HG02885 (cell line): ENCODE measurements at regions not wholly inside any gene's neighbourhood (a gene's known extent, or its start where the extent isn't known, plus 50 kb on each side); places are given as distances from the start of the nearest gene placed in this dataset.

Experiments
- ATAC-seq: cut with Tn5 transposase; IDR thresholded peaks from one replicate; pipeline ENCODE4 v1.9.1; 2021; ENCODE audit warnings: mild to moderate bottlenecking; ENCODE audit not compliant: unreplicated experiment, poor library complexity

DNA sequence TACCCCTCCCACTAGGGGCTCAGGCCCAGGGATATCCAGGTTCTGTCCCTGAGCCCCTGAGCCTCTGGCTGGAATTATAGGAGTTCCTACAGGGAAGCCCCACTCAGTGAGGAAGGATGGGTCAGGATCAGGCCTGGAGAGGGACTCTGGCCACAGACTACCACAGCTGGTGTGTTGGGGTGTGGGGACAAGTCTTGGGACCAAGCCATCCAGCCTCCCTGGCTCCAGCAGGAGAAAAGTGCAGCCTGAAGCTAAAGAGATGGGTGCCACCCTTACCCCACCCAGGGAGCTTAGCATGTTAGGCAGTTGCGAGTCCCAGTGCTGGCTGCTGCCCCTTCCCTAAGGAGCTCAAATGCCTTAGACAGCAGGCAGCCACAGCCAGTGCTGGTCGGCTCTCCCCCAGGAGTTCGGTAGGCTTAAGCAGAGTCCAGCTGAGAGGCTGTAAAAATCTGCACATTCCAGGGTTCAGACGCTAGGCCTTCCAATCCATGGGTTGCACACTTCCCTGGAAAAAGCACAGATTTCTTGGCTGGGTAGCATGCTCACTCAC lies 96.2 kb upstream of the CYYR1 start:
- ATAC-seq, result no peak

DNA sequence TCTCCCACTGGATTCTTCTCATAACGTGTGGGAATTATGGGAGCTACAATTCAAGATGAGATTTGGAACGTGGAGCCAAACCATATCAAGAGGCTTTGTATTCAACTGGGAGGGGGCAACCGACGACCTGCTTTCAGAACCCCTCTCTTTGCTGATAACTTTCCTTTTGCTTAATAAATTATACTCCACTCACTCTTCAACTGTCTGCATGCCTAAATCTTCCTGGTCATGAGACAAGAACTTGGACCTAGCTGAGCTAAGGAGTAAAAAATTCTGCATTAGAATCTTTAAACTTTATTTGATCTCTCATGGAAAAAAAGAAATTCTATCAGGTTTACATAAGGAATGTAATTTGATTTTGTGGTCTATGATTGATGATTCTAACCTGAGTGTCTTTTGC lies 86.7 kb upstream of the CYYR1 start:
- no peak for ATAC-seq

DNA sequence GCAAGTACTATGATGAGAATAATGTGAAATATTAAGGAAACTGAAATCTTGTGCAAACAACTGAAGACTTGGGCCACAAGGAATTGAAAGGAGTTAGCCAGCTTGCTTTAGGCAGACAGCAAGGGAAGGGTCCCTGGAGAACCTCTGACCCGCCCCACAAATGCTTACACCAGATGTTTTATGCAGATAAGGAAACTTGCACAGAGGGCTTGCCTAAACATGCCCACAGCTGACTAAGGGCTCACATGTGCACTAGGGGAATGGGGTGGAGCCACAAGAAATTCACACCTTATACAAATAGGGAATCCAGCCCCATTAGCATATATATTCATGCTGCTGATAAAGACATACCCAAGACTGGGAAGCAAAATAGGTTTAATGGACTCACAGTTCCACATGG lies 86.1 kb upstream of the CYYR1 start:
- ATAC-seq, result no peak

DNA sequence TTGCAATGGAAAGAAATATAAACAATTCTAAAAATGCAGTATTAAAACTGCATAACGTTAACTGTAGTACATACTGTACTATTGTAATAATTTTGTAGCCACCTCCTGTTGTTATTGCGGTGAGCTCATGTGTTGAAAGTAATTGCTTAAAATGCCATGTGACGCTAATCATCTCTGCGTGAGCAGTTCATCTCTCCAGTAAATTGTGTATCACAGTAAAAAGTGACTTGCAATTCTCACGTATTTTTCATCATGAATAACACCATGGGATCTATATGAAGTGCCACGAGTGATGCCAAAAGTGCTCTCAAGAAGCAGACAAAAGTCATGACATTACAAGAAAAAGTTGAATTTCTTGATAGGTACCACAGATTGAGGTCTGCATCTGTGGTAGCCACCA lies 82.4 kb upstream of the CYYR1 start:
- ATAC-seq, result no peak

DNA sequence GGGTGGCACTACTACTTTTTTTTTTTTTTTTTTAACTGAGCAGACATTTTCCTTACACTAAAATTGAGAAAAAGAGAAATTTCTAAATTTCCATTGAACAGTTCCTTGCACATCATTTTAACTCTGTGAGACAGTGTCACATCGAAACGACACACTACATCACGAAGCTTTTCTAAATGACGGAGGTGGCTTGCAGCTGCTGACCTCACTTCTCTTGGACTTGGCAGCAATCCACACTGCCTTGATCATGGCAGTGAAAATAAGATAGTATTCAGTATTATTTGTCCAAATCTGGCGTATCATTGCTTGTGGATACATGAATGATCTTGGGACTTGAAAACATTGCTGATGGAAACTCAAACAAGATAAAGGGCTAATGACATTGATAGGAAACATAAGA lies 80.3 kb upstream of the CYYR1 start:
- no peak for ATAC-seq

DNA sequence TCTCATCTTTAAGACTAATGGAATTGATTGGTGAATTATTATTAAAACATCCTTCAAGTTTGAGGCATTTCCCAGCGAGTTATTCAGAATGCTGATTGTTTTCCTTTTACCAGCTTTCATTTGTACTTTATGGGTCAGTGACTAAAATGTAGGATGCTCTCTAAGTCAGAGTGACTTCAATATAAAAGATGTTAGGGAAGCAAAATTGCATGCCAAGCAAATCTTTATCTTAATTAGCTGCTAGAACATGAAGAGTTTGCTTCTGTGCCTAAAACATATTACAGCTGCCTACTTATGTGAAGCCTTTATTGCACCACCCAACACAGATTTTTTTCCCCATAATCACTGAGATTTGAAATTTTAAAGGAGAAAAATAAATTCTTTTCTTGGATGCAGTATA lies 79.8 kb upstream of the CYYR1 start:
- ATAC-seq, result no peak

DNA sequence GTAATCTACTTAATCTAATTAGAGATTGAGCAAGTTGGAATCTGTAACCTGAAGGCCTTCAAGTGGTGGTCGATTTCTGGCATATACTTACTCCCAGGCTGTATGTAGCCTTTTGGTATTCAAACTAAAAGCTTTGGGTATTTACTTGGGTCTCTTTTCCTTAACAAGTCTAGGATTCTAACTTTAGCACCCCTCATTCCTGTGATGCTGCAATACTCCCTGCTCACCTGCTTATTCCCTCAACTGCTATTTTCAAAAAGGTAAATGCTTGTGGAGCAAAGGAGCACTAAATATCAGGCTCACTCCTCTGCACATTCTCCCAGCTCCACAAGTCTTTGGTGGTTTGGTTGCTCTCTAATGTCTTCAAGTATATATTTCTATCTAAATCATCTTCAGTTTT lies 68.0 kb upstream of the CYYR1 start:
- no peak for ATAC-seq

DNA sequence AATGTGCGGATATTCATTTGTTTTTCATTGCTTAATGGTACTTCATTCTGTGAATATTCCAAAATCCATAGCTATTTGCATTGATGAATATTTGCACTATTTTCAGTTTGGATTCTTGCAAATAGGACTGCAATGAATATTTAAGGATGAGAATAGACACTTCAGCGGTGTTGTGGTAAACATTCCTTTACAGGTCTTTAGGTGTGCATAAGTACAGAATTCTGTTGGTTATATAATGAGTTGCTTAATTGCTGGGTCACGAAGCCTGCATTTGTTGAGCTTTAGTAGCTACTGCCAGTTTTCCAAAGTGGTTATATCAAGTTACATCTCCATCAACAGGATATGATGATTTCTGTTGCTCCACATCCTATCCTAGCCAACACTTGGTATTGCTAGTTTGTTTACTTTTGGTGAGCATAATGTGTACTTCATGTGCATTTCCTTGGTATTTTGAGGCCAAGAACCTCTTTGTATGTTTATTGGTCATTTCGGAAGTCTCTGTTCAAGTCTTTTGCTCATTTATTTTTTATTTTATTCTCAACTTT lies 64.2 kb upstream of the CYYR1 start:
- no peak for ATAC-seq

DNA sequence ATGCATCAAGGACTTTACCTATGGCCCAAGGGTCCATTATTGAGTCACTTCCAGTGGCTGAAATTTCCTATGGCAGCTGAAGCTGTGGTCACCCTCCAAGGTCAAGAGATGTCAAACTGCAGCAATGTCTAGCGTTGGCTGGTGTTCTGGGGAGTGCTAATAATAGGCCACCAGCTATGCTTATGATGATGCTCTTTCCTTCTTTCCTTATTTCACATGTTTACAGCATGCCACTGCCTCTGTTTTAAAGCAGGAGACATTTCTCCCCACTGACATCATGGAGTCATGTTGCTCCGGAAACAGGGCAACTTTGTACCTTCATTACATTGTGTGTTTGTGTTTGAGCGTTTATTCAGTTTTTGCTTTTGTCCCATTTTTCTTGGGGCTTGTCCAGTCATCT lies 62.6 kb upstream of the CYYR1 start:
- ATAC-seq, result no peak

DNA sequence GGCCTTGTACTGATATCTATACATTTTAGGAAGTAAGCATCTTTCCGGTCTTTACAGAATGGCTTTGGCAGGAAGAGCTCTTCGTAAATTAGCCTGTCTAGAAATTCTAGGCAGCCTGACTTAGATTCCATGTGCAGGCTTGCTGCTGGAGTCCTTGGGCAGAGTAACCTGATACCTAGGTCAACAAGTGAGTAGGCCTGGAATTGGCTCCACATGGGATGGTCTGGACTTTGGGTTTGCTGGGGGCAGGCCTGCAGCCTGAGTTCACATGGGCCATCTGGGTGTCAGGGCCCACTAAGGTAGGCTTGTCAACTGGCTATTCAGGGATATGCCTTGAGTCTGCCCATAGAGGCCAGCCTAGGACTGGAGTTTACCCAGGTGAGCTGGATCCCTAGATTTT lies 59.6 kb upstream of the CYYR1 start:
- no peak for ATAC-seq

DNA sequence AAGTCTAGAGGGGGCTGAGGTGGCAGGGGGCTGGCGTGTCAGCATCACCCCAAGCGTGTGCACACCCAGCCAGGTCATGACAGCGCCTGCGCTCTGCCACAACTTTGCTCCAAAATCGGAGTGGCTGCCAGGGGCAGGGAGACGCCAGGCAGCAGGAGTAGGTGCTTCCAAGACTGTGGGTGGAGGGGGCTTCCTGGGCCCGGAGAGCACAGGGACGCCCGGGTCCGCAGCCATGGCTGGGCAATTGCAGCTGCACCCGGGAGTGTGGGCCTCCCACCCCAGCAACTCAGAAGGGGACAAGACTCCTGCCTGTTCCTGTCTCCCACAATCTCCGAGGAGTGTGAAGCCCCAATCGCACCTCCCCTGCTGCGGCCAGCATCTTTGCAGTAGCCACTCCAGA lies 53.1 kb upstream of the CYYR1 start:
- ATAC-seq, result no peak

DNA sequence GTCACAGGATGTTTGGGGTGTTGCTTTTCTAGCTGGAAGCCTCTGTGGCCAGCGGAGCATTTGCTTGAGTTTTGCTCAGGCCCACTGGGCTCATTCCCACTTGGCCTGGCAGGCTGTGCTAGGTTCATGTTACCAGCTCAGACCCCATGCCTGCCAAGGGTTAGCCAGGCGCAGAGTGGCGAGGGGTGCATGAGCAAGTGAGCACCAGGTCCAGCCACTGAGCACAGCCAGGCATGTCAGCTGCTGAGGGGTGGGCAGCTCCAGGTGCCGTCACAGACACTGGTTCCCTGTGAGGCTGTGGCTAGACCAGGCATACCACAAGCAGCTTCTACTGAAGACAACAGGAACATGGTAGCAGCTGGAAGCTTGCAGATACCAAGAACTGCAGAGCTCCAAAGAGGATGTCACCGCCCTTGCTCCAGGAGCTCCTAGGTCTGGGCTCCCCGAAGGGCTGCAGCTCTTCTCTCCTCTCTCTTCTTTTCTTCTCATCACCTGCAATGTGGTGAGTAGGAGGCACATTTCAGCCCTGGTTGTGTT lies 52.0 kb upstream of the CYYR1 start:
- ATAC-seq, result no peak
